ENCODE measurements at regions not wholly inside any gene's neighbourhood (a gene's known extent, or its start where the extent isn't known, plus 50 kb on each side); places are given as distances from the start of the nearest gene placed in this dataset.

DNA sequence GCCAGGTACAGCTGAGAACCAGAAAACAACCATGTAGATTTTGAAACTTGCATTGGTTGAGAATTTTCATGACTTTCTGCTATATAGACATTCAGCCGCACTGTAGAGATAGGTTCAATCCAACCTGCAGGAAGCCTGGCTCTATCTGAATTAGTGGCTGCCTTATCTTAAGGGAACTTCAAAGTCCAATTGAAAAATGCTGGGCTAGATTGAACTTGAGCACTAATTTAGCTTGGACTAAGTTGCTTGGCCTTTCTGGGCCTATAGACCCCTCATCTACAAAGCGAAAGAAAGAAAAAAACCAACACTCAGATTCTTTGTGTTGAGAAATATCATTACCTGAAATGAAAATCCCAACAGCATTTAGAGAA, 332.4 kb downstream of the NUAK1 start:
- Mint-ChIP-seq H3K9me3 (no peaks in the 10 kb centered on the region), H3K27me3 (no peaks in the 10 kb centered on the region), H3K36me3 (ENCODE audit: low read depth) (no peaks in the 10 kb centered on the region), H3K4me3 (no peak overlapping the region), H3K4me1 (no peaks in the 10 kb centered on the region), H3K27ac (no peak overlapping the region)
- ChIA-PET CTCF (no interaction called here), POLR2A (no interaction called here)
- no peak for DNase-seq

DNA sequence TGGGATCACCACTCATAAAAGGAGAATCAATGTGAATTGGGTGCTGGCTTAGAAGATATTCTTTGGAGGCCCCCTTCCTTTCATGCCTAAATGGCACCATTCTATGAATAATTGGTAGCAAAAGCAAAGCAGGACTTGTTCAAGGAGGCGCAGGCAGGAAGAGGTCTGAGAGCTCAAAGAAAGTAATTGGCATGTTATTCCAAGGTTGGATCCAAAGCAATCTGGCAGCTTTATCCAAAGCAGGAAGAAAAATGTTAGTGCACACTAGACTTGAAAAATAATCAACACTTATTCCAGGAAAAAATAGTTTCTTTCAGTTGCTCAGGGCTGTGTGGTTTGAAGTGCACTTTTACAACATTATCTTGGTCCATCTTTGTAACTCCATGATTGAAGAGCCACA, 326.4 kb downstream of the NUAK1 start:
- no peaks in the 10 kb centered on the region for H3K4me1 Mint-ChIP-seq
- H3K9me3 Mint-ChIP-seq: no peaks in the 10 kb centered on the region
- no peak for DNase-seq
- no peak overlapping the region for H3K4me3 Mint-ChIP-seq
- CTCF ChIA-PET: no interaction called here
- no peak overlapping the region for H3K27ac Mint-ChIP-seq
- POLR2A ChIA-PET: no interaction called here
- no peaks in the 10 kb centered on the region for H3K36me3 Mint-ChIP-seq (ENCODE audit: low read depth)
- no peaks in the 10 kb centered on the region for H3K27me3 Mint-ChIP-seq

GRCh38 chr12:105813201-105813600, 325.6 kb downstream of the NUAK1 start:
- Mint-ChIP-seq H3K9me3 (no peaks in the 10 kb centered on the region), H3K36me3 (ENCODE audit: low read depth) (no peaks in the 10 kb centered on the region), H3K4me3 (no peak overlapping the region), H3K27ac (no peak overlapping the region), H3K27me3 (no peaks in the 10 kb centered on the region), H3K4me1 (no peaks in the 10 kb centered on the region)
- ChIA-PET CTCF (no interaction called here), POLR2A (no interaction called here)
- DNase-seq: no peak

- POLR2A ChIA-PET: no interaction called here
- DNase-seq: no peak
- no peaks in the 10 kb centered on the region for H3K4me1 Mint-ChIP-seq
- H3K4me3 Mint-ChIP-seq: no peak overlapping the region
- CTCF ChIA-PET: no interaction called here
- no peaks in the 10 kb centered on the region for H3K27me3 Mint-ChIP-seq
- H3K27ac Mint-ChIP-seq: no peak overlapping the region
- no peaks in the 10 kb centered on the region for H3K36me3 Mint-ChIP-seq (ENCODE audit: low read depth)
- no peaks in the 10 kb centered on the region for H3K9me3 Mint-ChIP-seq
These were observed 324.5 kb downstream of the NUAK1 start for GRCh38 chr12:105814283-105814682.

DNA sequence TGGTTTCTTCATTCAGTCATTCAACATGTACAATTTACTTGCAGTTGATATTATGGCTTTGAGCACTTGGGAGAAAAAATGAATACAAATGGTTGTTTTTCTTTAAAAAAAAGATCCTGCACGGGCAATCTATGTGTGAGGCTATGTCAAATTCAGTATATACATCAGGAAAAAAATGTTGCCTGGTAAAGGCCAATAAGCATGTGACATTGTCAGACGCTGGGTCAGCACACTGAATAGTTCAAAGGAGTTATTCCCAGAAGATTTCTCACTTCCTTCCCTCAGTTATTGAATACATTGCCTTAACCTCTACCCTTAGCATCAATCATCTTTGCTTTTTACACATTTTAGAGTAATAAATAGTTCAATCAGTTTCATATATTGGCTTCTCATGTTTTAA, 319.2 kb downstream of the NUAK1 start:
- Mint-ChIP-seq H3K27me3 (no peaks in the 10 kb centered on the region), H3K4me1 (no peaks in the 10 kb centered on the region), H3K4me3 (no peak overlapping the region), H3K36me3 (ENCODE audit: low read depth) (no peaks in the 10 kb centered on the region), H3K27ac (no peak overlapping the region), H3K9me3 (no peaks in the 10 kb centered on the region)
- ChIA-PET POLR2A (no interaction called here), CTCF (no interaction called here)
- no peak for DNase-seq

DNA sequence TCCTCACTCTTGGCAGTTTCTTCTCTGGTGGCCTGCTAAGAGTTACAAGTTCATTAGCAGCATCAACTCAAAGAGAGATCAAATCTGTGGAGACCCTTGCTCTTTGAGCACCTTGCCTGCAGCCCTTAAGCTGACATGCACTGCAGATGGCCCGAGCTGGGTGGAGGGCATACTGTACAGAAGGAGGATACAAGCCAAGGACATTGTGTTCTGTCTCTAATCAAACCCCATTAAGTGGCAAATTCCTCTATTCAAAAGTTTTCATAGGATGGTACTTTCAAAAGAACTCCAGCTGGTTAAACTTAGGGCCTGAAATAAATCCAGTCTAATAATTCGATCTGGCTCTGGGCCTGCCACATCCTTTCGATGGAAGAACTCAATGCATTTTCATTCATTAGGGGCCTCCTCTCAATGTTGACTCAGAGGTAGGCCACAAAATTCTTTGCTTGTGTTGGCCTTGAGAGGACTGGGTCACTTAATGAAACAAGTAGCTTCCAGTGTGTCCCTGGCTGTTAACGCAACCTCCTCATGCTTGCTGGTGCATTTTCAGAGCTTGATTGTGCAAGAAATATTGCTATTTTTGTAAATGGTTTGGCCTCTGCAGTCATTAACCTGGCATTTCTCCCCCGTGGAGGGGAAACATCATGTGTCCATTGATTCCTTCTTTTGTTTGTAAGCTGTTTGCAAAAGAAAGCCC, 318.2 kb downstream of the NUAK1 start:
- H3K27me3 Mint-ChIP-seq: no peaks in the 10 kb centered on the region
- POLR2A ChIA-PET: no interaction called here
- H3K27ac Mint-ChIP-seq: no peak overlapping the region
- no peaks in the 10 kb centered on the region for H3K9me3 Mint-ChIP-seq
- CTCF ChIA-PET: no interaction called here
- no peaks in the 10 kb centered on the region for H3K36me3 Mint-ChIP-seq (ENCODE audit: low read depth)
- no peaks in the 10 kb centered on the region for H3K4me1 Mint-ChIP-seq
- H3K4me3 Mint-ChIP-seq: no peak overlapping the region
- DNase-seq: no peak

GRCh38 chr12:105822131-105823105, 316.3 kb downstream of the NUAK1 start:
- Mint-ChIP-seq H3K36me3 (ENCODE audit: low read depth) (no peaks in the 10 kb centered on the region), H3K27ac (no peak overlapping the region), H3K4me3 (no peak overlapping the region), H3K27me3 (no peaks in the 10 kb centered on the region), H3K9me3 (no peaks in the 10 kb centered on the region), H3K4me1 (no peaks in the 10 kb centered on the region)
- POLR2A ChIA-PET: no interaction called here
- DNase-seq: no peak
- CTCF ChIA-PET: no interaction called here

GRCh38 chr12:105823810-105824209, 314.9 kb downstream of the NUAK1 start:
- H3K36me3 Mint-ChIP-seq (ENCODE audit: low read depth): no peaks in the 10 kb centered on the region
- no peak overlapping the region for H3K4me3 Mint-ChIP-seq
- no peak overlapping the region for H3K27ac Mint-ChIP-seq
- no peaks in the 10 kb centered on the region for H3K9me3 Mint-ChIP-seq
- H3K27me3 Mint-ChIP-seq: no peaks in the 10 kb centered on the region
- no peaks in the 10 kb centered on the region for H3K4me1 Mint-ChIP-seq
- ChIA-PET POLR2A (no interaction called here), CTCF (interaction anchor here (0.6 kb wide), 1 partner anchor 407 kb away, joined by 3 read pairs; no protein-coding TSS in a partner anchor)
- no peak for DNase-seq

DNA sequence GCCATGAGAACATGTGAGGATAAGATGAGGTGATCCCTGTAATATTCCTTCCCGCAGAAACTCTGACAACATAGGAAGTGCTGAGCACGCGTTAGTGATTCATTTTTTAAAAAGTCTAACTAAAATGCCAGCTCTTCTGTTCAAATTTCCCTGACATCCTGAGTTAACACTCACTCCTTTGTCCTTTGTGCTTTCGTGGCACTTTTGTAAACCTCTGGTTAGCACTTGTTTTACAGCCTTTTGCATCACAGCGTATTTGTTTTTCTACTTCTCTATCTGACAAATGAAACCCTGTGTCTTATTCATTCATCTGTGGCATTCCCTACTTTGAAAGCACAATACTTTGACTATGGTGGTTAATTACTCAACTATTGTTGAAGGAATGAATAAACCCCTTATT, 313.6 kb downstream of the NUAK1 start:
- H3K9me3 Mint-ChIP-seq: no peaks in the 10 kb centered on the region
- no peak overlapping the region for H3K27ac Mint-ChIP-seq
- H3K4me1 Mint-ChIP-seq: no peaks in the 10 kb centered on the region
- H3K36me3 Mint-ChIP-seq (ENCODE audit: low read depth): no peaks in the 10 kb centered on the region
- ChIA-PET POLR2A (no interaction called here), CTCF (no interaction called here)
- no peak for DNase-seq
- no peak overlapping the region for H3K4me3 Mint-ChIP-seq
- no peaks in the 10 kb centered on the region for H3K27me3 Mint-ChIP-seq

DNA sequence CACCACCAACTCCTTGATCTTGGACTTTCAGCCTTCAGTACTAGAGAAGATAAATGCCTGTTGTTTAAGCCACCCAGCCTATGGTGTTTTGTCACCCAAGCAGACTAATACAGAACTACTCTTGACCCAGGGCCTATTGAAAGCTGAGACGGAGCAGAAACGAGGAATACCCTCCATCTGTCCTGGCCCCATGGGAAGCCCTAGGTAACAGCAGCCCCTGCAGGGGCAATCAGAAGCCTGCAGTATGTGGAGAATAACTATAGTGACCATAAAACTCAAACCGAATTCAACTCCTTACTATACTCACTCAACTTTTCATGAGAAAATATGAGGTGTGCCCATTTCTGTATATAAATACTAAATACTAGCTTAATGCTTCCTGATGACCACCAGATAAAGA, 307.4 kb downstream of the NUAK1 start:
- H3K27ac Mint-ChIP-seq: no peak overlapping the region
- H3K9me3 Mint-ChIP-seq: no peaks in the 10 kb centered on the region
- no peak for DNase-seq
- CTCF ChIA-PET: no interaction called here
- H3K4me1 Mint-ChIP-seq: no peaks in the 10 kb centered on the region
- no peaks in the 10 kb centered on the region for H3K36me3 Mint-ChIP-seq (ENCODE audit: low read depth)
- no peak overlapping the region for H3K4me3 Mint-ChIP-seq
- no peaks in the 10 kb centered on the region for H3K27me3 Mint-ChIP-seq
- POLR2A ChIA-PET: no interaction called here

DNA sequence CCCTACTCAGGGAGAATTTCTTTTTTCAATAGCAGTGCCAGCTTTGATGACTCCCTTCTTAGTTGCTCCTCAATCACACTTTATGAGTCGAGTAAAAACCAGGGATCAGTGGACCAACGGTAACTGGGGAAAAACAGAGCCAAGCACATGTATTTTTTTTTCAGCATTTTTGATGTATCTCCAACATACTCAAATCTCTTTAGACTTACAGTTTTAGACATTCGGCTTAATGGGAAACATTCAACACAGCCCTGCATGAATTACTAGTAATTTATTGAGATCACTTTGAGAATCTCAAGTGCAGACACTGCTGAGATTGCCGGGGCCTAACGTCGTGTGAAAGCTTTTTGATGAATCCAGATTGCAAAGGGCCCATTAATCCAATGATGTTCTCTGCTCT, 306.7 kb downstream of the NUAK1 start:
- POLR2A ChIA-PET: no interaction called here
- no peaks in the 10 kb centered on the region for H3K36me3 Mint-ChIP-seq (ENCODE audit: low read depth)
- no peaks in the 10 kb centered on the region for H3K9me3 Mint-ChIP-seq
- no peak overlapping the region for H3K27ac Mint-ChIP-seq
- CTCF ChIA-PET: no interaction called here
- H3K4me1 Mint-ChIP-seq: no peaks in the 10 kb centered on the region
- no peak overlapping the region for H3K4me3 Mint-ChIP-seq
- no peaks in the 10 kb centered on the region for H3K27me3 Mint-ChIP-seq
- no peak for DNase-seq

DNA sequence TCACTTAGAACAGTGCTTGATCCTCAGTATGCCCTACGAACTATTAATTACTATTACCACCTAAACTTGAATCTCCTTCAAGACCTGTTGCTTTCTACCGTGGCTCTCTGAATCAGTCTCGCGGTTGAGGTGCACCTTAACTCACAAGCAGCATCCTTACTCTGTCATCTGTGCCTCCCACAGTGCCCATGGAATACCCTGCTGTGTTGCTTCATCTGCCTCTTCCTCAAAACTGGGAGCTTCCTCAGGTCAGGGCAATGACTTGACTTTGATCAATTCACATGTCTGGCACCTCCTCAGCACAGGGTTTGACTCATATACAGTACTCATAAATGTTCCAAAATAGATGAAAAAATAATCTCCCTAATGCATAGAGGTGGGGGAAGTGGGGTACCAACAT, 305.9 kb downstream of the NUAK1 start:
- ChIA-PET POLR2A (no interaction called here), CTCF (no interaction called here)
- H3K27ac Mint-ChIP-seq: no peak overlapping the region
- no peaks in the 10 kb centered on the region for H3K36me3 Mint-ChIP-seq (ENCODE audit: low read depth)
- H3K4me1 Mint-ChIP-seq: no peaks in the 10 kb centered on the region
- no peaks in the 10 kb centered on the region for H3K27me3 Mint-ChIP-seq
- no peak for DNase-seq
- no peaks in the 10 kb centered on the region for H3K9me3 Mint-ChIP-seq
- no peak overlapping the region for H3K4me3 Mint-ChIP-seq

GRCh38 chr12:105834496-105834895, 304.3 kb downstream of the NUAK1 start:
- DNase-seq: no peak
- H3K4me3 Mint-ChIP-seq: no peak overlapping the region
- ChIA-PET POLR2A (no interaction called here), CTCF (no interaction called here)
- H3K27me3 Mint-ChIP-seq: no peaks in the 10 kb centered on the region
- no peak overlapping the region for H3K27ac Mint-ChIP-seq
- H3K4me1 Mint-ChIP-seq: no peaks in the 10 kb centered on the region
- no peaks in the 10 kb centered on the region for H3K36me3 Mint-ChIP-seq (ENCODE audit: low read depth)
- no peaks in the 10 kb centered on the region for H3K9me3 Mint-ChIP-seq
